ENCODE measurements at regions not wholly inside any gene's neighbourhood (a gene's known extent, or its start where the extent isn't known, plus 50 kb on each side); places are given as distances from the start of the nearest gene placed in this dataset.

GRCh38 chr5:77948476-77948875 is 172.3 kb upstream of the TBCA start:
- DNase-seq, result no peak

- DNase-seq, result no peak
These were observed 170.9 kb upstream of the TBCA start for GRCh38 chr5:77947041-77947428.

- DNase-seq, result no peak
These were observed 170.4 kb upstream of the TBCA start for GRCh38 chr5:77946381-77947040.

- DNase-seq, result no peak
These were observed 169.7 kb upstream of the TBCA start for GRCh38 chr5:77945874-77946273.

- no peak for DNase-seq
These were observed 168.7 kb upstream of the TBCA start for GRCh38 chr5:77944757-77945340.

GRCh38 chr5:77943851-77944250 is 167.7 kb upstream of the TBCA start:
- DNase-seq, result no peak

GRCh38 chr5:77942578-77943239 is 166.6 kb upstream of the TBCA start:
- no peak for DNase-seq

GRCh38 chr5:77937015-77937908 is 161.1 kb upstream of the TBCA start:
- DNase-seq, result no peak

GRCh38 chr5:77936365-77936693 is 160.2 kb upstream of the TBCA start:
- no peak for DNase-seq

GRCh38 chr5:77935506-77936364 is 159.6 kb upstream of the TBCA start:
- no peak for DNase-seq

GRCh38 chr5:77928776-77929300 is 152.7 kb upstream of the TBCA start:
- DNase-seq, result no peak

- no peak for DNase-seq
These were observed 150.2 kb upstream of the TBCA start for GRCh38 chr5:77926337-77926736.

GRCh38 chr5:77925503-77925902 is 149.4 kb upstream of the TBCA start:
- no peak for DNase-seq

GRCh38 chr5:77924081-77924480 is 147.9 kb upstream of the TBCA start:
- no peak for DNase-seq

GRCh38 chr5:77923666-77924065 is 147.5 kb upstream of the TBCA start:
- DNase-seq, result no peak

GRCh38 chr5:77921094-77921768 is 145.1 kb upstream of the TBCA start:
- DNase-seq, result no peak

GRCh38 chr5:77920359-77921058 is 144.4 kb upstream of the TBCA start:
- DNase-seq, result no peak

- no peak for DNase-seq
These were observed 139.2 kb upstream of the TBCA start for GRCh38 chr5:77915346-77915745.

- DNase-seq, result no peak
These were observed 136.6 kb upstream of the TBCA start for GRCh38 chr5:77912721-77913120.

GRCh38 chr5:77910602-77911188 is 134.6 kb upstream of the TBCA start:
- DNase-seq, result no peak

- DNase-seq, result no peak
These were observed 133.1 kb upstream of the TBCA start for GRCh38 chr5:77909237-77909636.
